BE2C (cell line): ENCODE measurements at regions not wholly inside any gene's neighbourhood (a gene's known extent, or its start where the extent isn't known, plus 50 kb on each side); places are given as distances from the start of the nearest gene placed in this dataset.

Experiments
- DNase-seq: peaks from one replicate; pipeline ENCODE4 v3.0.0-alpha.2; 2020
- H3K27me3 ChIP-seq: fragments of 250-450 bp; sonication (Bioruptor Pico); 2 replicates; pipeline ENCODE4 v1.5.1; 2020; ENCODE audit warnings: mild to moderate bottlenecking
- H3K36me3 ChIP-seq: fragments of 250-450 bp; sonication (Bioruptor Pico); 2 replicates; pipeline ENCODE4 v1.5.1; 2020; ENCODE audit warnings: mild to moderate bottlenecking
- H3K4me1 ChIP-seq: fragments of 250-450 bp; sonication (Bioruptor Pico); 2 replicates; pipeline ENCODE4 v1.5.1; 2020
- H3K4me3 ChIP-seq: 2 replicates; pipeline ENCODE4 v1.5.1; 2011; ENCODE audit warnings: low read depth, low read length
- H3K9me3 ChIP-seq: fragments of 250-450 bp; sonication (Bioruptor Pico); 2 replicates; pipeline ENCODE4 v1.5.1; 2020
- CTCF ChIP-seq: IDR thresholded peaks from 2 replicates; pipeline ENCODE4 v1.5.1; 2012; ENCODE audit warnings: mild to moderate bottlenecking, low read depth, low read length

DNA sequence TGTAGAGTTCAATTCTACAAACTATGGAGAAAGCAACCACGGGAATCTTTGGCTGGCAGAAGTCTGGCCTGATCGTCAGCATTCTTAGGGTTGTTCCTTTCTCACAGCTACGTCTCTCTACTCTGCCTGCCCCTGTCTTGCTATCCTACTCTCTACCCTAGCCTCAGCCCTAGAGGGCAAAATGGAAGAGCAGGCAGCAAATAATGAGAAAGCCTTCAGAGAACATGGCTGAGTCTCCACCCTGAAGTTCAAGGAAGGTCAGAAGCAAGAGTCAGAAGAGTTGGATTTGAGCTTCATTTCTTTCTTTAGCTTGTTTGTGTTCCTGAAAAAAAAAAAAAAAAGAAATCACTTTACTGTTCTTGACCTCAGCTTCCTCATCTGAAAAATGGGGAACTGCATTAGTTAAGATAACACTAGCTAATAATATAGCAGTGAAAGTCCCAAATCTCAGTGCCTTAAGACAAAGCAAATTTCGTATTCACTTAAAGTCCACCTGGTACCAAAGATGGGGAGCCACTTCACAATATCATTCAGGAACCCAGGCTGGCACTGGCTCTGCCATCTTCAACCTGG lies 50.2 kb upstream of the CCND2 start:
- Histone ChIP-seq H3K4me3 (no peak overlapping the region), H3K9me3 (no peaks in the 10 kb centered on the region), H3K4me1 (no peaks in the 10 kb centered on the region), H3K36me3 (no peaks in the 10 kb centered on the region), H3K27me3 (no peaks in the 10 kb centered on the region; the same call in 1 of the 2 replicates)
- no peak for DNase-seq
- TF ChIP-seq CTCF, result no peak

DNA sequence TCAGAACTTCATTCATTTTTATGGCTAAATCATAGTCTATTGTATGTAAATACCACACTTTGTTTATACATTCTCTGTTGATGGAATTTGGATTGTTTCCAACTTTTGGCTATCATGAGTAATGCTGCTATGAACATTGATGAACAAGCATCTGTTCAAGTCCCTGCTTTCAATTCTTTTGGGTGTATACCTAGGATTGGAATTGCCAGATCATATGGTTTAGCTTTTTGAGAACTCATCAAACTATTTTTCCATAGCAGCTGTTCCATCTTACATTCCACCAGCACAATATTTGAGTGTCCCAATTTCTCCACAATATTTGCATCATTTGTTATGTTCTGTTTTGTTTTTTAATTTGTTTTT lies 52.3 kb upstream of the CCND2 start:
- H3K4me1 ChIP-seq, result no peaks in the 10 kb centered on the region
- no peaks in the 10 kb centered on the region for H3K9me3 ChIP-seq
- H3K27me3 ChIP-seq, result no peaks in the 10 kb centered on the region; the same call in 1 of the 2 replicates
- no peaks in the 10 kb centered on the region for H3K36me3 ChIP-seq
- no peak overlapping the region for H3K4me3 ChIP-seq
- no peak for DNase-seq
- TF ChIP-seq CTCF, result no peak

DNA sequence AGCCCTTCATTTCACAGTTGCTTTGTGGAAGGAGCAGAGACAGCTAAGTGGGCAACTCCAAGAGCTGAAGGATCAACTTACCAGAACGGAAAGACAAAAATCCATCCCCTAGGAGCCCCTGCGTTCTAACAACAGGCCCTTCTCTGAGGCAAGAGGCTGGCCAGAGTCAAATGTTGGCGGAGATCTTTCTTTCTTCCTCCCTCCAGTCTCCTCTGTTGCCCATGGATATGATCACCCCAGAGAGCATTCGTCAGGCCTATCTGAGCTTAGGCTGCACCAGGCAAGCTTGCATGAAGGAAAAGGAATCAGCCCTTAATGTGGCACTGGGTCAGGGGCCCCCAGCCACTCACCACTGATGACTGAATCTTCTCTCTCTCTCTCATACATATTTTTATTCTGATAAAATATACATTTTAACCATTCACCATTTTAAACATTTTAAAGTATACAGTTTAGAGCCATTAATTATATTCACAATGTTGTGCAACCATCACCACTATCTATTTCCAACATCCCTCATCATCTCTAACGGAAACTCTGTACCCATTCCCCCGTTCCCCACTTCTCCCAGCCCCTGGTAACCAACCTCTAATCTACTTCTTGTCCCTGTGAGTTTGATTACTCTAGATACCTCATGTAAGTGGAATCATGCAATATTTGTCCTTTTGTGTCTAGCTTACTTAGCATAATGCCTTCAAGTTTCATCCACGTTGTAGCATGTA lies 52.9 kb upstream of the CCND2 start:
- no peak for TF ChIP-seq CTCF
- Histone ChIP-seq H3K36me3 (no peaks in the 10 kb centered on the region), H3K4me3 (no peak overlapping the region), H3K4me1 (no peaks in the 10 kb centered on the region), H3K9me3 (no peaks in the 10 kb centered on the region), H3K27me3 (peaks cover under 1% of the 10 kb centered on the region; the same call in 1 of the 2 replicates)
- no peak for DNase-seq

GRCh38 chr12:4217091-4217490 lies 56.5 kb upstream of the CCND2 start:
- Histone ChIP-seq H3K9me3 (no peaks in the 10 kb centered on the region), H3K36me3 (no peaks in the 10 kb centered on the region), H3K4me1 (no peaks in the 10 kb centered on the region), H3K4me3 (no peak overlapping the region), H3K27me3 (peaks cover 7% of the 10 kb centered on the region; the same call in 1 of the 2 replicates)
- DNase-seq, result no peak
- no peak for TF ChIP-seq CTCF

- Histone ChIP-seq H3K4me1 (no peaks in the 10 kb centered on the region), H3K4me3 (no peak overlapping the region), H3K9me3 (no peaks in the 10 kb centered on the region), H3K36me3 (no peaks in the 10 kb centered on the region), H3K27me3 (peaks cover 9% of the 10 kb centered on the region; the same call in 1 of the 2 replicates)
- no peak for TF ChIP-seq CTCF
- DNase-seq, result no peak
Measured at GRCh38 chr12:4216187-4216927, 57.2 kb upstream of the CCND2 start.
